Activated B cell treated with CpG ODN at 0.5 μM for 24 hours (primary cell): ENCODE measurements at regions not wholly inside any gene's neighbourhood (a gene's known extent, or its start where the extent isn't known, plus 50 kb on each side); places are given as distances from the start of the nearest gene placed in this dataset.
A peak's percentile ranks its signal among the peaks of the same experiment; 100 is the strongest.
"Not testable (repeated sequence)": the region's sequence is repeated elsewhere in the genome, so short reads cannot be mapped to it uniquely, and the experiment has no call there.

Experiments used
- ATAC-seq: fragments of 200-7000 bp; cut with Tn5 transposase; one replicate; pipeline ENCODE4 v1.10.0; 2021; ENCODE audit warnings: low read depth, mild to moderate bottlenecking, moderate library complexity
- CTCF ChIA-PET: fragments of 350-600 bp; sonication (Branson Sonifier 250); formaldehyde crosslinking; loops from one replicate; lab custom pipeline; 2021; ENCODE audit warnings: antibody characterized with exemption; lab: Charles Lee
- POLR2A ChIA-PET: fragments of 350-600 bp; sonication (Branson Sonifier 250); formaldehyde crosslinking; loops from one replicate; lab custom pipeline; 2021; ENCODE audit warnings: antibody characterized with exemption; lab: Charles Lee
- DNase-seq: peaks from one replicate; pipeline ENCODE4 v3.0.0; 2022
- H3K27ac Mint-ChIP-seq: one replicate; pipeline ENCODE4 v1.8.0; 2020; ENCODE audit warnings: mixed read lengths
- H3K27me3 Mint-ChIP-seq: one replicate; pipeline ENCODE4 v1.8.0; 2021; ENCODE audit warnings: mixed read lengths
- H3K36me3 Mint-ChIP-seq: one replicate; pipeline ENCODE4 v1.8.0; 2021; ENCODE audit warnings: low read depth, mixed read lengths
- H3K4me1 Mint-ChIP-seq: one replicate; pipeline ENCODE4 v1.8.0; 2021; ENCODE audit warnings: mixed read lengths
- H3K4me3 Mint-ChIP-seq: one replicate; pipeline ENCODE4 v1.8.0; 2020; ENCODE audit warnings: mild to moderate bottlenecking, mixed read lengths
- H3K9me3 Mint-ChIP-seq: one replicate; pipeline ENCODE4 v1.8.0; 2020; ENCODE audit warnings: mixed read lengths
- intact Hi-C: fragments of 100-400 bp; cut with micrococcal nuclease; formaldehyde crosslinking; loops from one replicate; pipeline ENCODE4 v1.15.1; 2024

- H3K27me3 Mint-ChIP-seq, POLR2A ChIA-PET, H3K4me3 Mint-ChIP-seq, H3K9me3 Mint-ChIP-seq, intact Hi-C loops, DNase-seq, H3K27ac Mint-ChIP-seq, H3K4me1 Mint-ChIP-seq, CTCF ChIA-PET, H3K36me3 Mint-ChIP-seq, ATAC-seq: not testable (repeated sequence)
Measured at GRCh38 chr13:52565324-52565723, 76.9 kb upstream of the HNRNPA1L2 start.

- POLR2A ChIA-PET, result interaction anchor here (0.6 kb wide), 1 partner anchor 50 kb away, joined by 3 read pairs; no protein-coding TSS in a partner anchor
- H3K4me1 Mint-ChIP-seq, H3K4me3 Mint-ChIP-seq, H3K36me3 Mint-ChIP-seq, DNase-seq, H3K27ac Mint-ChIP-seq, H3K27me3 Mint-ChIP-seq, H3K9me3 Mint-ChIP-seq: not testable (repeated sequence)
- intact Hi-C loops, result loop anchor here (2.0 kb wide), 1 partner anchor 399 kb away; no protein-coding TSS in a partner anchor
- CTCF ChIA-PET, result interaction anchor here (0.7 kb wide), 1 partner anchor 239 kb away, joined by 3 read pairs; no protein-coding TSS in a partner anchor
- ATAC-seq, result peak; percentile 50
Measured at GRCh38 chr13:52569904-52570602, 72.2 kb upstream of the HNRNPA1L2 start.

GRCh38 chr13:52571163-52571562 is 71.1 kb upstream of the HNRNPA1L2 start:
- H3K9me3 Mint-ChIP-seq, H3K27me3 Mint-ChIP-seq, POLR2A ChIA-PET, ATAC-seq, H3K4me3 Mint-ChIP-seq, H3K4me1 Mint-ChIP-seq, DNase-seq, H3K27ac Mint-ChIP-seq, H3K36me3 Mint-ChIP-seq, CTCF ChIA-PET: not testable (repeated sequence)
- intact Hi-C loops, result loop anchor here (2.0 kb wide), 1 partner anchor 398 kb away; no protein-coding TSS in a partner anchor

GRCh38 chr13:52582962-52583361 is 59.3 kb upstream of the HNRNPA1L2 start:
- H3K27ac Mint-ChIP-seq, H3K36me3 Mint-ChIP-seq, CTCF ChIA-PET, H3K4me3 Mint-ChIP-seq, H3K4me1 Mint-ChIP-seq, ATAC-seq, H3K9me3 Mint-ChIP-seq, intact Hi-C loops, H3K27me3 Mint-ChIP-seq, POLR2A ChIA-PET, DNase-seq: not testable (repeated sequence)
